Mucosa of descending colon (tissue), 3 donors: ENCODE measurements at regions not wholly inside any gene's neighbourhood (a gene's known extent, or its start where the extent isn't known, plus 50 kb on each side); places are given as distances from the start of the nearest gene placed in this dataset.

Source experiments
- ATAC-seq: fragments of 200-7000 bp; cut with Tn5 transposase; one replicate; pipeline ENCODE4 v1.9.1; 2020; ENCODE audit warnings: mild to moderate bottlenecking, moderate library complexity
- DNase-seq, 3 donors: peaks; one replicate each; pipeline ENCODE4 v3.0.0-alpha.2; 2020
- H3K36me3 ChIP-seq: fragments of 200-600 bp; one replicate; pipeline ENCODE4 v1.8.0; 2021; ENCODE audit warnings: low read depth, mild to moderate bottlenecking
- H3K4me1 ChIP-seq: fragments of 200-600 bp; one replicate; pipeline ENCODE4 v1.8.0; 2021; ENCODE audit warnings: low read depth, mild to moderate bottlenecking
- H3K4me3 ChIP-seq: fragments of 200-600 bp; one replicate; pipeline ENCODE4 v1.8.0; 2021; ENCODE audit warnings: mild to moderate bottlenecking
- H3K9me3 ChIP-seq: fragments of 200-600 bp; one replicate; pipeline ENCODE4 v1.8.0; 2021; ENCODE audit warnings: mild to moderate bottlenecking
- CTCF ChIP-seq: fragments of 200-600 bp; IDR thresholded peaks from one replicate; pipeline ENCODE4 v1.8.0; 2022; ENCODE audit warnings: antibody characterized with exemption, mild to moderate bottlenecking
- intact Hi-C, 2 donors: fragments of 100-400 bp; cut with DNase I in 1 of 2; cut with micrococcal nuclease in 1 of 2; formaldehyde crosslinking; loops; one replicate each; pipeline versions ENCODE4 v1.11.0 to v1.11.1; 2022; cut with DNase I, micrococcal nuclease
- donor health status: DM: no; HTN: no; CAD: no; lungs with moderate emphysema.
- donor health status: DM: no; HTN: no; CAD: no.
- donor health status: DM: no; HTN: yes; CAD: no.

GRCh38 chr6:163688739-163689362, 274.3 kb downstream of the QKI start:
- no peaks in the 10 kb centered on the region for H3K9me3 ChIP-seq
- no peak for TF ChIP-seq CTCF
- intact Hi-C loops, result no loop called here
- no peak overlapping the region for H3K4me3 ChIP-seq
- ATAC-seq (no peak), DNase-seq (no peak)
- no peaks in the 10 kb centered on the region for H3K36me3 ChIP-seq
- no peaks in the 10 kb centered on the region for H3K4me1 ChIP-seq

- Histone ChIP-seq H3K9me3 (no peaks in the 10 kb centered on the region), H3K36me3 (no peaks in the 10 kb centered on the region), H3K4me1 (no peaks in the 10 kb centered on the region), H3K4me3 (no peak overlapping the region)
- no peak for ATAC-seq
- TF ChIP-seq CTCF, result no peak
- intact Hi-C loops, result no loop called here
- DNase-seq, result no peak
Observed at GRCh38 chr6:163687075-163687474, 272.6 kb downstream of the QKI start.

GRCh38 chr6:163686301-163686700, 271.8 kb downstream of the QKI start:
- DNase-seq (no peak), ATAC-seq (no peak)
- intact Hi-C loops, result no loop called here
- H3K4me1 ChIP-seq, result no peaks in the 10 kb centered on the region
- no peaks in the 10 kb centered on the region for H3K9me3 ChIP-seq
- H3K4me3 ChIP-seq, result no peak overlapping the region
- H3K36me3 ChIP-seq, result no peaks in the 10 kb centered on the region
- TF ChIP-seq CTCF, result no peak

GRCh38 chr6:163683105-163683622, 268.6 kb downstream of the QKI start:
- DNase-seq, result no peak
- H3K4me1 ChIP-seq, result no peaks in the 10 kb centered on the region
- intact Hi-C loops, result no loop called here
- no peaks in the 10 kb centered on the region for H3K9me3 ChIP-seq
- TF ChIP-seq CTCF, result no peak
- no peak overlapping the region for H3K4me3 ChIP-seq
- no peaks in the 10 kb centered on the region for H3K36me3 ChIP-seq
- ATAC-seq, result no peak

- no peaks in the 10 kb centered on the region for H3K36me3 ChIP-seq
- DNase-seq (no peak), ATAC-seq (no peak)
- no peak overlapping the region for H3K4me3 ChIP-seq
- intact Hi-C loops, result no loop called here
- no peaks in the 10 kb centered on the region for H3K4me1 ChIP-seq
- TF ChIP-seq CTCF, result no peak
- no peaks in the 10 kb centered on the region for H3K9me3 ChIP-seq
Observed at GRCh38 chr6:163679753-163680152, 265.2 kb downstream of the QKI start.
